ENCODE measurements at regions not wholly inside any gene's neighbourhood (a gene's known extent, or its start where the extent isn't known, plus 50 kb on each side); places are given as distances from the start of the nearest gene placed in this dataset.
"Not testable (repeated sequence)": the region's sequence is repeated elsewhere in the genome, so short reads cannot be mapped to it uniquely, and the experiment has no call there.

GRCh38 chr16:55016515-55016914 is 85.8 kb downstream of the IRX5 start:
- DNase-seq: no peak

- DNase-seq: no peak
Measured at GRCh38 chr16:55017321-55017720, 86.7 kb downstream of the IRX5 start.

GRCh38 chr16:55018881-55019280 is 88.2 kb downstream of the IRX5 start:
- DNase-seq: no peak

- no peak for DNase-seq
Measured at GRCh38 chr16:55019419-55020131, 88.9 kb downstream of the IRX5 start.

GRCh38 chr16:55021595-55022475 is 91.2 kb downstream of the IRX5 start:
- DNase-seq: peak; percentile 28

GRCh38 chr16:55027260-55027659 is 96.6 kb downstream of the IRX5 start:
- DNase-seq: not testable (repeated sequence)

GRCh38 chr16:55029509-55029908 is 98.8 kb downstream of the IRX5 start:
- no peak for DNase-seq

GRCh38 chr16:55030944-55031343 is 100.3 kb downstream of the IRX5 start:
- DNase-seq: no peak

GRCh38 chr16:55031481-55031880 is 100.8 kb downstream of the IRX5 start:
- no peak for DNase-seq

- DNase-seq: no peak
Measured at GRCh38 chr16:55033225-55034156, 102.8 kb downstream of the IRX5 start.

GRCh38 chr16:55035029-55035428 is 104.4 kb downstream of the IRX5 start:
- DNase-seq: peak; percentile 28

GRCh38 chr16:55035956-55036355 is 105.3 kb downstream of the IRX5 start:
- DNase-seq: no peak

GRCh38 chr16:55036371-55036821 is 105.7 kb downstream of the IRX5 start:
- DNase-seq: no peak

GRCh38 chr16:55037046-55037445 is 106.4 kb downstream of the IRX5 start:
- DNase-seq: no peak

GRCh38 chr16:55037966-55038365 is 107.3 kb downstream of the IRX5 start:
- no peak for DNase-seq

GRCh38 chr16:55039042-55039441 is 108.4 kb downstream of the IRX5 start:
- no peak for DNase-seq

GRCh38 chr16:55039511-55039910 is 108.8 kb downstream of the IRX5 start:
- DNase-seq: no peak

GRCh38 chr16:55039931-55040330 is 109.3 kb downstream of the IRX5 start:
- no peak for DNase-seq

- no peak for DNase-seq
Measured at GRCh38 chr16:55040366-55041086, 109.9 kb downstream of the IRX5 start.

- DNase-seq: no peak
Measured at GRCh38 chr16:55041540-55042234, 111.0 kb downstream of the IRX5 start.

- DNase-seq: no peak
Measured at GRCh38 chr16:55042556-55043432, 112.1 kb downstream of the IRX5 start.
